H9 (cell line): ENCODE measurements at regions not wholly inside any gene's neighbourhood (a gene's known extent, or its start where the extent isn't known, plus 50 kb on each side); places are given as distances from the start of the nearest gene placed in this dataset.

Source experiments
- DNase-seq: peaks from one replicate; pipeline ENCODE4 v3.0.0-alpha.2; 2017
- H2AFZ ChIP-seq: one replicate; pipeline ENCODE4 v1.6.1; 2013; ENCODE audit warnings: mild to moderate bottlenecking, low read length, control low read depth, moderate library complexity
- H2AK5ac ChIP-seq: 2 replicates; pipeline ENCODE4 v1.6.1; 2013; ENCODE audit warnings: low read length, control low read depth, mixed read lengths; ENCODE audit not compliant: insufficient read length
- H2BK120ac ChIP-seq: one replicate; pipeline ENCODE4 v1.6.1; 2013; ENCODE audit warnings: low read depth, mild to moderate bottlenecking, low read length, control low read depth, inconsistent platforms; ENCODE audit not compliant: poor library complexity, severe bottlenecking
- H2BK12ac ChIP-seq: 2 replicates; pipeline ENCODE4 v1.6.1; 2013; ENCODE audit warnings: low read length, control low read depth, mixed read lengths, low read depth; ENCODE audit not compliant: insufficient read length
- H2BK15ac ChIP-seq: 2 replicates; pipeline ENCODE4 v1.6.1; 2013; ENCODE audit warnings: low read depth, low read length, control low read depth
- H2BK20ac ChIP-seq: one replicate; pipeline ENCODE4 v1.6.1; 2013; ENCODE audit warnings: low read depth, mild to moderate bottlenecking, low read length, control low read depth, inconsistent platforms; ENCODE audit not compliant: poor library complexity, severe bottlenecking
- H2BK5ac ChIP-seq: 2 replicates; pipeline ENCODE4 v1.6.1; 2013; ENCODE audit warnings: low read length, control low read depth, mixed read lengths; ENCODE audit not compliant: insufficient read length
- H3K14ac ChIP-seq: 2 replicates; pipeline ENCODE4 v1.6.1; 2013; ENCODE audit warnings: low read length, control low read depth; ENCODE audit not compliant: insufficient read depth
- H3K18ac ChIP-seq: 2 replicates; pipeline ENCODE4 v1.6.1; 2013; ENCODE audit warnings: low read depth, mild to moderate bottlenecking, mixed read lengths, low read length, control low read depth; ENCODE audit not compliant: insufficient read length
- H3K23ac ChIP-seq: 2 replicates; pipeline ENCODE4 v1.6.1; 2013; ENCODE audit warnings: low read length, control low read depth, mixed read lengths, low read depth; ENCODE audit not compliant: insufficient read length
- H3K23me2 ChIP-seq: 2 replicates; pipeline ENCODE4 v1.6.1; 2013; ENCODE audit warnings: low read depth, mild to moderate bottlenecking, mixed read lengths, low read length, control low read depth; ENCODE audit not compliant: insufficient read length, poor library complexity, severe bottlenecking
- H3K27ac ChIP-seq: 2 replicates; pipeline ENCODE4 v1.5.1; 2013; ENCODE audit warnings: low read length, control low read depth, mixed read lengths, low read depth; ENCODE audit not compliant: insufficient read length
- H3K27me3 ChIP-seq: 2 replicates; pipeline ENCODE4 v1.6.1; 2013; ENCODE audit warnings: low read length, control low read depth, inconsistent platforms; ENCODE audit not compliant: insufficient read depth
- H3K4ac ChIP-seq: 2 replicates; pipeline ENCODE4 v1.6.1; 2013; ENCODE audit warnings: low read depth, mild to moderate bottlenecking, control low read depth, inconsistent platforms, low read length, moderate library complexity
- H3K4me1 ChIP-seq: 2 replicates; pipeline ENCODE4 v1.6.1; 2013; ENCODE audit warnings: low read length, control low read depth, inconsistent platforms; ENCODE audit not compliant: insufficient read depth
- H3K4me2 ChIP-seq: 2 replicates; pipeline ENCODE4 v1.6.1; 2013; ENCODE audit warnings: low read length, control low read depth, mixed read lengths; ENCODE audit not compliant: insufficient read length, insufficient read depth
- H3K56ac ChIP-seq: 2 replicates; pipeline ENCODE4 v1.6.1; 2013; ENCODE audit warnings: low read depth, mild to moderate bottlenecking, mixed read lengths, low read length, control low read depth; ENCODE audit not compliant: insufficient read length
- H3K79me1 ChIP-seq: 2 replicates; pipeline ENCODE4 v1.6.1; 2013; ENCODE audit warnings: low read depth, mild to moderate bottlenecking, moderate library complexity, low read length, control low read depth, inconsistent platforms; ENCODE audit not compliant: insufficient read depth, poor library complexity, severe bottlenecking
- H3K79me2 ChIP-seq: 2 replicates; pipeline ENCODE4 v1.6.1; 2013; ENCODE audit warnings: low read length, control low read depth, inconsistent platforms; ENCODE audit not compliant: insufficient read depth
- H3K9ac ChIP-seq: 2 replicates; pipeline ENCODE4 v1.6.1; 2013; ENCODE audit warnings: low read length, control low read depth, mixed read lengths; ENCODE audit not compliant: insufficient read length; ENCODE audit errors: extremely low read depth
- H3K9me3 ChIP-seq: one replicate; pipeline ENCODE4 v1.6.1; 2013; ENCODE audit warnings: low read depth, low read length, inconsistent platforms; ENCODE audit not compliant: control insufficient read depth
- H3T11ph ChIP-seq: one replicate; pipeline ENCODE4 v1.6.1; 2013; ENCODE audit warnings: mild to moderate bottlenecking, low read length, control low read depth, inconsistent platforms
- H4K20me1 ChIP-seq: one replicate; pipeline ENCODE4 v1.6.1; 2013; ENCODE audit not compliant: control insufficient read depth, insufficient read length, insufficient read depth
- H4K5ac ChIP-seq: 2 replicates; pipeline ENCODE4 v1.6.1; 2013; ENCODE audit warnings: low read depth, mild to moderate bottlenecking, mixed read lengths, low read length, control low read depth; ENCODE audit not compliant: insufficient read length
- H4K8ac ChIP-seq: replicated peaks from 2 replicates; pipeline ENCODE4 v1.6.1; 2013; ENCODE audit warnings: low read length, control low read depth, mixed read lengths, low read depth; ENCODE audit not compliant: insufficient read length
- H4K91ac ChIP-seq: 2 replicates; pipeline ENCODE4 v1.6.1; 2013; ENCODE audit warnings: low read depth, mild to moderate bottlenecking, moderate library complexity, mixed read lengths, low read length, control low read depth; ENCODE audit not compliant: insufficient read length
- H3K27ac Mint-ChIP-seq, 3 experiments: 2 replicates in 2 of 3; 3 replicates in 1 of 3; pipeline ENCODE4 v1.8.0; 2020 to 2021; ENCODE audit warnings: mixed read lengths in 3 of 3, mild to moderate bottlenecking in 1 of 3, moderate library complexity in 1 of 3
- H3K27me3 Mint-ChIP-seq: 2 replicates; pipeline ENCODE4 v1.8.0; 2021; ENCODE audit warnings: low read depth, mild to moderate bottlenecking, moderate library complexity, mixed read lengths
- H3K36me3 Mint-ChIP-seq, 3 experiments: 2 replicates in 2 of 3; 3 replicates in 1 of 3; pipeline ENCODE4 v1.8.0; 2020 to 2021; ENCODE audit warnings: low read depth in 3 of 3, mixed read lengths in 3 of 3; ENCODE audit not compliant: insufficient read depth in 1 of 3
- H3K4me1 Mint-ChIP-seq, 2 experiments: 2 replicates each; pipeline ENCODE4 v1.8.0; 2020; ENCODE audit warnings: mixed read lengths in 2 of 2
- H3K4me3 Mint-ChIP-seq, 2 experiments: 2 replicates in 1 of 2; 3 replicates in 1 of 2; pipeline ENCODE4 v1.8.0; 2020 to 2021; ENCODE audit warnings: mild to moderate bottlenecking in 2 of 2, mixed read lengths in 2 of 2, moderate library complexity in 1 of 2
- H3K9me3 Mint-ChIP-seq, 2 experiments: 2 replicates in 1 of 2; 3 replicates in 1 of 2; pipeline ENCODE4 v1.8.0; 2020; ENCODE audit warnings: mild to moderate bottlenecking in 2 of 2, mixed read lengths in 2 of 2, moderate library complexity in 1 of 2
- WGBS: extraction: QIAGEN DNeasy Blood & Tissue Kit; methylation state at CpG from one replicate; pipeline ENCODE4 v1.1.7; 2013; ENCODE audit warnings: missing lambda C conversion rate, low lambda C conversion rate, mixed read lengths; ENCODE audit not compliant: insufficient read length; ENCODE audit errors: extremely low coverage; 5-methylcytosine and 5-hydroxymethylcytosine counted together
- TF ChIP-seq, protein P1 (sequence below): fragments of 200-600 bp; sonication (generic); conservative IDR thresholded peaks from 3 replicates; pipeline ENCODE4 v1.8.0; 2021; ENCODE audit warnings: antibody characterized with exemption, mild to moderate bottlenecking

DNA sequence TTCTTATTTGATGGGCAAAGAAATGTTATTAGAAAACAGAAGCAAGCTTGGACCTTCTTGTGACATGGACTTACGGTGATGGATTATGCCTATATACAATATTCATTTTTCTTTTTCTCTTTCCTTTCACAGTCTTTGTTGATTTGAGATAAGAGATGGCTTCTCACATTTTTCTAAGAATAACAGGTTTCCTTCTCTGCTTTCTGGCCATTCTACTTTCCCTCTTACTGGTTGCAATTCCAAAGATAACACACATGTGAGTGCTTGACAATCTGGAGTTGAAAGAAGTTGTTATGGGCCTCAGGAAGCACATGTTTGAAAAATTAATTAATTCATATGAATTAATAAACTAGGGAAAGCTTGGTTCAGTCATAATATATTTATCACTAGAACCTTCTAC is 89.8 kb upstream of the RPS23 start:
- H3K18ac ChIP-seq, result no peak overlapping the region
- no peaks in the 10 kb centered on the region for H3K27me3 ChIP-seq
- no peak overlapping the region for H3K14ac ChIP-seq
- H2BK15ac ChIP-seq, result no peak overlapping the region
- no peak overlapping the region for H4K5ac ChIP-seq
- H3K79me1 ChIP-seq, result no peaks in the 10 kb centered on the region
- H3K4ac ChIP-seq, result no peak overlapping the region
- peaks cover 0 to 3% of the 10 kb centered on the region in 2 experiments; a peak in 1 of 5 replicates for H3K9me3 Mint-ChIP-seq
- no peak overlapping the region for H2BK5ac ChIP-seq
- H2BK12ac ChIP-seq, result no peak overlapping the region
- no peak overlapping the region for H4K91ac ChIP-seq
- no peaks in the 10 kb centered on the region for H4K20me1 ChIP-seq
- no peak overlapping the region for H4K8ac ChIP-seq
- WGBS, result no CpG with 5 or more reads among the region's 1 CpG
- TF ChIP-seq, protein P1, sequence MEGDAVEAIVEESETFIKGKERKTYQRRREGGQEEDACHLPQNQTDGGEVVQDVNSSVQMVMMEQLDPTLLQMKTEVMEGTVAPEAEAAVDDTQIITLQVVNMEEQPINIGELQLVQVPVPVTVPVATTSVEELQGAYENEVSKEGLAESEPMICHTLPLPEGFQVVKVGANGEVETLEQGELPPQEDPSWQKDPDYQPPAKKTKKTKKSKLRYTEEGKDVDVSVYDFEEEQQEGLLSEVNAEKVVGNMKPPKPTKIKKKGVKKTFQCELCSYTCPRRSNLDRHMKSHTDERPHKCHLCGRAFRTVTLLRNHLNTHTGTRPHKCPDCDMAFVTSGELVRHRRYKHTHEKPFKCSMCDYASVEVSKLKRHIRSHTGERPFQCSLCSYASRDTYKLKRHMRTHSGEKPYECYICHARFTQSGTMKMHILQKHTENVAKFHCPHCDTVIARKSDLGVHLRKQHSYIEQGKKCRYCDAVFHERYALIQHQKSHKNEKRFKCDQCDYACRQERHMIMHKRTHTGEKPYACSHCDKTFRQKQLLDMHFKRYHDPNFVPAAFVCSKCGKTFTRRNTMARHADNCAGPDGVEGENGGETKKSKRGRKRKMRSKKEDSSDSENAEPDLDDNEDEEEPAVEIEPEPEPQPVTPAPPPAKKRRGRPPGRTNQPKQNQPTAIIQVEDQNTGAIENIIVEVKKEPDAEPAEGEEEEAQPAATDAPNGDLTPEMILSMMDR, result no peak
- H3K23ac ChIP-seq, result no peak overlapping the region
- peaks cover 0 to 6% of the 10 kb centered on the region in 2 experiments; a peak in 2 of 4 replicates for H3K4me1 Mint-ChIP-seq
- H2BK20ac ChIP-seq, result no peak overlapping the region
- no peak overlapping the region for H3T11ph ChIP-seq
- no peaks in the 10 kb centered on the region for H3K27me3 Mint-ChIP-seq
- no peak overlapping the region for H2AK5ac ChIP-seq
- H3K9me3 ChIP-seq, result no peaks in the 10 kb centered on the region
- H3K9ac ChIP-seq, result no peak overlapping the region
- no peak overlapping the region for H3K4me2 ChIP-seq
- no peak overlapping the region for H2AFZ ChIP-seq
- H3K56ac ChIP-seq, result no peak overlapping the region
- no peaks in the 10 kb centered on the region for H3K23me2 ChIP-seq
- no peak overlapping the region for H3K4me3 Mint-ChIP-seq
- H3K79me2 ChIP-seq, result no peaks in the 10 kb centered on the region
- no peak overlapping the region for H3K27ac Mint-ChIP-seq
- DNase-seq, result no peak
- H3K27ac ChIP-seq, result no peak overlapping the region
- no peak overlapping the region for H2BK120ac ChIP-seq
- no peaks in the 10 kb centered on the region; a peak in 2 of 7 replicates for H3K36me3 Mint-ChIP-seq
- no peaks in the 10 kb centered on the region for H3K4me1 ChIP-seq
